DND-41 (cell line): ENCODE measurements at regions not wholly inside any gene's neighbourhood (a gene's known extent, or its start where the extent isn't known, plus 50 kb on each side); places are given as distances from the start of the nearest gene placed in this dataset.

Experiments
- EZH2 ChIP-seq: IDR thresholded peaks from 3 replicates; pipeline ENCODE4 v1.6.1; 2012; ENCODE audit warnings: borderline replicate concordance, low read depth, mild to moderate bottlenecking, moderate library complexity, low read length, inconsistent platforms; ENCODE audit not compliant: severe bottlenecking
- TF ChIP-seq, protein P1 (sequence below): IDR thresholded peaks from 2 replicates; pipeline ENCODE4 v1.5.1; 2012; ENCODE audit warnings: borderline replicate concordance, low read length, moderate library complexity, mild to moderate bottlenecking; ENCODE audit not compliant: poor library complexity, severe bottlenecking; ENCODE audit errors: extremely low read depth

DNA sequence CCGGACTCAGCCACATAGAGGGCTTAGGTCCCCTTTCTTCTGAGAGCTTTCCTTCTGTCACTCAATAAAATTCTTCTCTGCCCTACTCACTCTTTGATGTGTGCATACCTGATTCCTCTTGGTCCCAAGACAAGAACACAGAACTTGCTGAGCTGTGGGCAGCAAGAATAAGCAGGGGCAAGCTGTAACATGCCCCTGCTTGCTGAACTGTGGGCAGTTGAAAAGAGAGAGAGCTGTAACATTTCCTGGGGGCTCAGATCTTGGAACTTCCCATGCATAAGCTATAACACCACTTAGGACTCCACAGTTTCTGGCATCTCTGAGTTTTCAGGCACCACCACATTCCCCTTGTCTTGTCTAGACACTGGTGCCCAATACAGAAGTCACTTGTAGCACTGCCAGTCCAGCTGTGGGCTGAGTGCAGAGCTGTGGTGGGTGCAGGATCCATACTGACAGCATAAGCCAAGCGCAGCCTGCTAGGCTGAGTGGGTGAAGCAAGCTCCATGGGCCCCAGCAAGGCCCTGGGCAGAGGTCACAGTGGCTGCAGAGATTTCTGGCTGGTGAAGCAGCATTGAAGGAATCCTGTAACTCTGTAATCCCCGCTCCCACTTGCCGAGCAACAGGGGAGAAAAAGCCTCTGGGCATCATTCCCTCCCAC lies 241.2 kb downstream of the PCDH10 start:
- TF ChIP-seq, protein P1, sequence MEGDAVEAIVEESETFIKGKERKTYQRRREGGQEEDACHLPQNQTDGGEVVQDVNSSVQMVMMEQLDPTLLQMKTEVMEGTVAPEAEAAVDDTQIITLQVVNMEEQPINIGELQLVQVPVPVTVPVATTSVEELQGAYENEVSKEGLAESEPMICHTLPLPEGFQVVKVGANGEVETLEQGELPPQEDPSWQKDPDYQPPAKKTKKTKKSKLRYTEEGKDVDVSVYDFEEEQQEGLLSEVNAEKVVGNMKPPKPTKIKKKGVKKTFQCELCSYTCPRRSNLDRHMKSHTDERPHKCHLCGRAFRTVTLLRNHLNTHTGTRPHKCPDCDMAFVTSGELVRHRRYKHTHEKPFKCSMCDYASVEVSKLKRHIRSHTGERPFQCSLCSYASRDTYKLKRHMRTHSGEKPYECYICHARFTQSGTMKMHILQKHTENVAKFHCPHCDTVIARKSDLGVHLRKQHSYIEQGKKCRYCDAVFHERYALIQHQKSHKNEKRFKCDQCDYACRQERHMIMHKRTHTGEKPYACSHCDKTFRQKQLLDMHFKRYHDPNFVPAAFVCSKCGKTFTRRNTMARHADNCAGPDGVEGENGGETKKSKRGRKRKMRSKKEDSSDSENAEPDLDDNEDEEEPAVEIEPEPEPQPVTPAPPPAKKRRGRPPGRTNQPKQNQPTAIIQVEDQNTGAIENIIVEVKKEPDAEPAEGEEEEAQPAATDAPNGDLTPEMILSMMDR, result no peak
- TF ChIP-seq EZH2, result no peak
